Mucosa of descending colon (tissue), 3 donors: ENCODE measurements at regions not wholly inside any gene's neighbourhood (a gene's known extent, or its start where the extent isn't known, plus 50 kb on each side); places are given as distances from the start of the nearest gene placed in this dataset.
A peak's percentile ranks its signal among the peaks of the same experiment; 100 is the strongest.

ENCODE experiments used
- ATAC-seq: fragments of 200-7000 bp; cut with Tn5 transposase; one replicate; pipeline ENCODE4 v1.9.1; 2020; ENCODE audit warnings: mild to moderate bottlenecking, moderate library complexity
- DNase-seq, 3 donors: peaks; one replicate each; pipeline ENCODE4 v3.0.0-alpha.2; 2020
- H3K36me3 ChIP-seq: fragments of 200-600 bp; one replicate; pipeline ENCODE4 v1.8.0; 2021; ENCODE audit warnings: low read depth, mild to moderate bottlenecking
- H3K4me1 ChIP-seq: fragments of 200-600 bp; one replicate; pipeline ENCODE4 v1.8.0; 2021; ENCODE audit warnings: low read depth, mild to moderate bottlenecking
- H3K4me3 ChIP-seq: fragments of 200-600 bp; one replicate; pipeline ENCODE4 v1.8.0; 2021; ENCODE audit warnings: mild to moderate bottlenecking
- H3K9me3 ChIP-seq: fragments of 200-600 bp; one replicate; pipeline ENCODE4 v1.8.0; 2021; ENCODE audit warnings: mild to moderate bottlenecking
- CTCF ChIP-seq: fragments of 200-600 bp; IDR thresholded peaks from one replicate; pipeline ENCODE4 v1.8.0; 2022; ENCODE audit warnings: antibody characterized with exemption, mild to moderate bottlenecking
- intact Hi-C, 2 donors: fragments of 100-400 bp; cut with DNase I in 1 of 2; cut with micrococcal nuclease in 1 of 2; formaldehyde crosslinking; loops; one replicate each; pipeline versions ENCODE4 v1.11.0 to v1.11.1; 2022; cut with DNase I, micrococcal nuclease
- donor health status: DM: no; HTN: no; CAD: no; lungs with moderate emphysema.
- donor health status: DM: no; HTN: no; CAD: no.
- donor health status: DM: no; HTN: yes; CAD: no.

GRCh38 chr14:71328954-71329353, 421.7 kb downstream of the PCNX1 start:
- TF ChIP-seq CTCF: no peak
- Histone ChIP-seq H3K36me3 (no peaks in the 10 kb centered on the region), H3K4me3 (no peak overlapping the region), H3K9me3 (no peaks in the 10 kb centered on the region), H3K4me1 (peaks cover 8% of the 10 kb centered on the region)
- DNase-seq (no peak), ATAC-seq (no peak)
- intact Hi-C loops: loop anchor here in 1 of 2 donors (10.0 kb wide), 1 partner anchor 76 kb away; no protein-coding TSS in a partner anchor

- intact Hi-C loops: no loop called here
Observed at GRCh38 chr14:71331403-71331802, 424.1 kb downstream of the PCNX1 start.

GRCh38 chr14:71332476-71332875, 425.2 kb downstream of the PCNX1 start:
- ATAC-seq (no peak), DNase-seq (no peak)
- Histone ChIP-seq H3K9me3 (no peaks in the 10 kb centered on the region), H3K36me3 (no peaks in the 10 kb centered on the region), H3K4me3 (no peak overlapping the region), H3K4me1 (no peaks in the 10 kb centered on the region)
- TF ChIP-seq CTCF: no peak
- intact Hi-C loops: no loop called here

More at GRCh38 chr14:71331403-71331802, 424.1 kb downstream of the PCNX1 start:
- Histone ChIP-seq H3K4me3 (no peak overlapping the region), H3K9me3 (no peaks in the 10 kb centered on the region), H3K36me3 (no peaks in the 10 kb centered on the region), H3K4me1 (no peaks in the 10 kb centered on the region)
- DNase-seq (no peak), ATAC-seq (peak; percentile 23)
- TF ChIP-seq CTCF: no peak

DNA sequence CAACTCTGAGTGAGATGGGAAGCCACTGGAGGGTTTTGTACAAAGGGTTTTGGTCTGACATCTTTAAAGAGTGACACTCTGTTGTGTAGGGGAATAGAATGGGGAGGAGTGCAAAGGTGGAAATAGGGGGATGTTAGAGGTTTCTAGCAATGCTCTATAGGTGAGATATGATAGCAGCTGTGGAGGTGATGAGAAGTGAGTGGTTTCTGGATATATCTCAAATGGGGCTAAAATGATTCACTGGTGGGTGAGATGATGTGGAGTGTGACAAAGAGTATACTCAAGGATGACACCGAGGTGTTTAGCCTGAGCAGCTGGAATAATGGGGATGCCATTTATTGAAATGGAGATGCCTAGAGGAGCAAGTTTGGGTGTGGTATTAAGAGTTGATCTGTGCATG, 426.4 kb downstream of the PCNX1 start:
- no peaks in the 10 kb centered on the region for H3K36me3 ChIP-seq
- H3K4me3 ChIP-seq: no peak overlapping the region
- intact Hi-C loops: no loop called here
- no peaks in the 10 kb centered on the region for H3K9me3 ChIP-seq
- DNase-seq: no peak
- no peak for TF ChIP-seq CTCF
- H3K4me1 ChIP-seq: no peaks in the 10 kb centered on the region
- ATAC-seq: no peak

DNA sequence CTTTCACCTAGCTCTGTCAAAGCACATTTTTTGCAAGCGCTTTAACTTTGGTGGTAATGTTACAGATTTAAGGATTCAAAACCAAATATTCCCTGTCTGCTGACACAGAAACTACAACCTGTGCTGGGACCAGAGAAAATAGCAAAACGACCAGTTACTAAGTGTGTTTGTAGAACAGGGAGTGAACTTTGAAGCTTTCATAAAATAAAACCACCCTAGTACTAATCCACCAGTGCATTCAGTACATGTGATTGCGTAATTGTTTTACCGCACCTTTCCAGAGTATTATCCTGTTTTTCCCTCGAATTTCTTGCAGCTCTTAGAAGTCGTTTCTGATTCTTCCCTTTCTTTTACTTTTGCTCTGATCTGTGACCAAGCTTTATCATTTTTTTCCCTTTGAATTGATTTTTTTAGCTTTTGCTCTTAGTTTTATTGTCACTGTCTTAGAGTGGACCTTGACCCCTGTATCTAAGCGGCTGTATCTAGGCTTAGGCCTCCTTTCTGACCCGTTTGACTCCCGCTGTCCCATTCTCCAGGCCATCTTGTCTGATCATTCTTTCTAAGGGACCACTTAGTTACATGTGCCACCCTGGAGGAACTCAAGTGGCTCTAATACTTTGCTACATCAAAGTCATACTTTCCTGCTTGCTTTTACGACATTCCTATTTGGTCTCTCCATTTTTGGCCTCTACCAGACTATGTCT, 429.4 kb downstream of the PCNX1 start:
- no peaks in the 10 kb centered on the region for H3K9me3 ChIP-seq
- no peaks in the 10 kb centered on the region for H3K36me3 ChIP-seq
- DNase-seq (peak in 1 of 3 donors; percentile 42), ATAC-seq (peak; percentile 93)
- intact Hi-C loops: no loop called here
- peaks cover 8% of the 10 kb centered on the region for H3K4me1 ChIP-seq
- no peak for TF ChIP-seq CTCF
- no peak overlapping the region for H3K4me3 ChIP-seq
